ENCODE measurements at regions not wholly inside any gene's neighbourhood (a gene's known extent, or its start where the extent isn't known, plus 50 kb on each side); places are given as distances from the start of the nearest gene placed in this dataset.
"Not testable (repeated sequence)": the region's sequence is repeated elsewhere in the genome, so short reads cannot be mapped to it uniquely, and the experiment has no call there.

- no peak for TF ChIP-seq EZH2phosphoT487 (IDR thresholded peaks at IDR 0.05; ENCODE audit: borderline replicate concordance, low read depth, low read length)
- TF ChIP-seq CTCF (conservative IDR thresholded peaks at IDR 0.05; ENCODE audit: low read length): no peak
- Histone ChIP-seq H2AFZ (ENCODE audit: low read length) (no peak overlapping the region), H3K9me2 (ENCODE audit: insufficient read depth, low read length) (no peaks in the 10 kb centered on the region), H3K4me1 (ENCODE audit: insufficient read depth, low read length, poor library complexity, severe bottlenecking) (no peaks in the 10 kb centered on the region), H3K36me3 (ENCODE audit: insufficient read depth, low read length) (no peaks in the 10 kb centered on the region), H3K27ac (ENCODE audit: low read depth, low read length, poor library complexity, severe bottlenecking) (no peak overlapping the region), H3K4me3 (ENCODE audit: low read depth, low read length, poor library complexity, severe bottlenecking) (no peak overlapping the region), H4K20me1 (ENCODE audit: insufficient read depth, low read length) (no peaks in the 10 kb centered on the region), H3K9me3 (ENCODE audit: low read length) (no peaks in the 10 kb centered on the region), H3K79me2 (ENCODE audit: insufficient read depth, low read depth, low read length) (no peaks in the 10 kb centered on the region), H3K4me2 (ENCODE audit: low read length) (no peak overlapping the region)
- ChIA-PET POLR2A (no interaction called here), CTCF (ENCODE audit: unreplicated experiment) (no interaction called here)
- intact Hi-C loops (cut with micrococcal nuclease; ENCODE audit: unreplicated experiment): no loop called here
- no TSS peak for BruUV-seq (replicated peaks)
- no peak for DNase-seq (ENCODE audit: low spot score)
Measured at GRCh38 chrY:15871570-15871969, 1347.2 kb downstream of the NLGN4Y start.

- DNase-seq (ENCODE audit: low spot score); H3K79me2 ChIP-seq (ENCODE audit: insufficient read depth, low read depth, low read length); H3K36me3 ChIP-seq (ENCODE audit: insufficient read depth, low read length); BruUV-seq (replicated peaks); H3K4me1 ChIP-seq (ENCODE audit: insufficient read depth, low read length, poor library complexity, severe bottlenecking); intact Hi-C loops (cut with micrococcal nuclease; ENCODE audit: unreplicated experiment); H3K9me2 ChIP-seq (ENCODE audit: insufficient read depth, low read length); H3K27ac ChIP-seq (ENCODE audit: low read depth, low read length, poor library complexity, severe bottlenecking); CTCF ChIA-PET (ENCODE audit: unreplicated experiment); H4K20me1 ChIP-seq (ENCODE audit: insufficient read depth, low read length); H3K4me3 ChIP-seq (ENCODE audit: low read depth, low read length, poor library complexity, severe bottlenecking); H3K4me2 ChIP-seq (ENCODE audit: low read length); POLR2A ChIA-PET; H3K9me3 ChIP-seq (ENCODE audit: low read length); H2AFZ ChIP-seq (ENCODE audit: low read length): not testable (repeated sequence)
Measured at GRCh38 chrY:15875881-15876280, 1351.6 kb downstream of the NLGN4Y start.

- H3K9me3 ChIP-seq (ENCODE audit: low read length); BruUV-seq (replicated peaks); intact Hi-C loops (cut with micrococcal nuclease; ENCODE audit: unreplicated experiment); H3K4me3 ChIP-seq (ENCODE audit: low read depth, low read length, poor library complexity, severe bottlenecking); H2AFZ ChIP-seq (ENCODE audit: low read length); H3K79me2 ChIP-seq (ENCODE audit: insufficient read depth, low read depth, low read length); H3K4me1 ChIP-seq (ENCODE audit: insufficient read depth, low read length, poor library complexity, severe bottlenecking); H3K27ac ChIP-seq (ENCODE audit: low read depth, low read length, poor library complexity, severe bottlenecking); H3K36me3 ChIP-seq (ENCODE audit: insufficient read depth, low read length); H3K9me2 ChIP-seq (ENCODE audit: insufficient read depth, low read length); POLR2A ChIA-PET; H4K20me1 ChIP-seq (ENCODE audit: insufficient read depth, low read length); CTCF ChIA-PET (ENCODE audit: unreplicated experiment); DNase-seq (ENCODE audit: low spot score); H3K4me2 ChIP-seq (ENCODE audit: low read length): not testable (repeated sequence)
Measured at GRCh38 chrY:15903524-15903923, 1379.2 kb downstream of the NLGN4Y start.

- Histone ChIP-seq H3K4me2 (ENCODE audit: low read length) (no peak overlapping the region), H3K27ac (ENCODE audit: low read depth, low read length, poor library complexity, severe bottlenecking) (no peak overlapping the region), H2AFZ (ENCODE audit: low read length) (no peak overlapping the region), H3K79me2 (ENCODE audit: insufficient read depth, low read depth, low read length) (no peaks in the 10 kb centered on the region), H3K9me3 (ENCODE audit: low read length) (no peaks in the 10 kb centered on the region), H3K36me3 (ENCODE audit: insufficient read depth, low read length) (no peaks in the 10 kb centered on the region), H3K4me3 (ENCODE audit: low read depth, low read length, poor library complexity, severe bottlenecking) (no peak overlapping the region), H3K4me1 (ENCODE audit: insufficient read depth, low read length, poor library complexity, severe bottlenecking) (no peaks in the 10 kb centered on the region), H4K20me1 (ENCODE audit: insufficient read depth, low read length) (no peaks in the 10 kb centered on the region), H3K9me2 (ENCODE audit: insufficient read depth, low read length) (no peaks in the 10 kb centered on the region)
- DNase-seq (ENCODE audit: low spot score): no peak
- ChIA-PET POLR2A (no interaction called here), CTCF (ENCODE audit: unreplicated experiment) (no interaction called here)
- intact Hi-C loops (cut with micrococcal nuclease; ENCODE audit: unreplicated experiment): no loop called here
- TF ChIP-seq EZH2phosphoT487 (IDR thresholded peaks at IDR 0.05; ENCODE audit: borderline replicate concordance, low read depth, low read length) (no peak), CTCF (conservative IDR thresholded peaks at IDR 0.05; ENCODE audit: low read length) (no peak)
- no TSS peak for BruUV-seq (replicated peaks)
Measured at GRCh38 chrY:15905557-15905956, 1381.2 kb downstream of the NLGN4Y start.
